Uterus (tissue), 3 donors: ENCODE measurements at regions not wholly inside any gene's neighbourhood (a gene's known extent, or its start where the extent isn't known, plus 50 kb on each side); places are given as distances from the start of the nearest gene placed in this dataset.

Experiments used
- DNase-seq, 2 donors: peaks; one replicate each; pipeline ENCODE4 v3.0.0-alpha.2; 2019 to 2020
- H3K27ac ChIP-seq, 2 donors: fragments of 200-600 bp; sonication (generic); 1 replicate in 1 of 2; 2 replicates in 1 of 2; pipeline ENCODE4 v1.5.1; 2016 to 2018
- H3K27me3 ChIP-seq, 2 donors: fragments of 200-600 bp; sonication (generic); one replicate each; pipeline ENCODE4 v1.5.1; 2018 to 2019; ENCODE audit warnings: control low read depth in 1 of 2
- H3K36me3 ChIP-seq, 2 donors: fragments of 200-600 bp; sonication (generic); one replicate each; pipeline ENCODE4 v1.5.1; 2019; ENCODE audit warnings: control low read depth in 1 of 2
- H3K4me1 ChIP-seq, 2 donors: fragments of 200-600 bp; sonication (generic); one replicate each; pipeline ENCODE4 v1.5.1; 2018 to 2019; ENCODE audit warnings: control low read depth in 1 of 2
- H3K4me3 ChIP-seq, 2 donors: fragments of 200-600 bp; sonication (generic); 1 replicate in 1 of 2; 2 replicates in 1 of 2; pipeline ENCODE4 v1.5.1; 2018 to 2019; ENCODE audit warnings: mild to moderate bottlenecking in 1 of 2
- H3K9me3 ChIP-seq, 2 donors: fragments of 200-600 bp; sonication (generic); one replicate each; pipeline ENCODE4 v1.5.1; 2019; ENCODE audit warnings: control low read depth in 1 of 2
- CTCF ChIP-seq, 4 experiments: fragments of 200-600 bp in 2 of 4; fragments of 450-650 bp in 2 of 4; sonication (generic) in 2 of 4; IDR thresholded peaks; one replicate each; pipeline ENCODE4 v1.5.1; 2016 to 2019; ENCODE audit warnings: antibody characterized with exemption in 4 of 4, mild to moderate bottlenecking in 2 of 4, moderate library complexity in 1 of 4
- POLR2A ChIP-seq, 2 donors: fragments of 450-650 bp; IDR thresholded peaks; one replicate each; pipeline ENCODE4 v1.6.1; 2016; ENCODE audit warnings: antibody characterized with exemption in 2 of 2, mild to moderate bottlenecking in 1 of 2, moderate library complexity in 1 of 2
- intact Hi-C: fragments of 100-400 bp; cut with DNase I; formaldehyde crosslinking; loops from one replicate; pipeline ENCODE4 v1.15.1; 2023; ENCODE audit warnings: low total_unique reads
- donor health status: DM: yes; HTN: yes; CAD: no.

- H3K9me3 ChIP-seq, result no peaks in the 10 kb centered on the region
- intact Hi-C loops, result no loop called here
- H3K27ac ChIP-seq, result no peak overlapping the region
- H3K4me3 ChIP-seq, result no peak overlapping the region
- no peak for DNase-seq
- H3K4me1 ChIP-seq, result no peaks in the 10 kb centered on the region
- H3K36me3 ChIP-seq, result no peaks in the 10 kb centered on the region
- H3K27me3 ChIP-seq, result no peaks in the 10 kb centered on the region
- TF ChIP-seq POLR2A (IDR thresholded peaks at IDR 0.05) (no peak), CTCF (IDR thresholded peaks at IDR 0.05) (no peak)
Measured at GRCh38 chr3:67077656-67078055, 79.5 kb downstream of the KBTBD8 start.

GRCh38 chr3:67082533-67083024 lies 84.5 kb downstream of the KBTBD8 start:
- Histone ChIP-seq H3K36me3 (no peaks in the 10 kb centered on the region), H3K27me3 (no peaks in the 10 kb centered on the region), H3K27ac (no peak overlapping the region), H3K4me1 (no peaks in the 10 kb centered on the region), H3K4me3 (no peak overlapping the region), H3K9me3 (no peaks in the 10 kb centered on the region)
- intact Hi-C loops, result no loop called here
- DNase-seq, result no peak
- TF ChIP-seq POLR2A (IDR thresholded peaks at IDR 0.05), result no peak
- no peak for TF ChIP-seq CTCF (IDR thresholded peaks at IDR 0.05)

GRCh38 chr3:67083277-67083676 lies 85.2 kb downstream of the KBTBD8 start:
- H3K4me3 ChIP-seq, result no peak overlapping the region
- H3K27me3 ChIP-seq, result no peaks in the 10 kb centered on the region
- no peaks in the 10 kb centered on the region for H3K9me3 ChIP-seq
- H3K36me3 ChIP-seq, result no peaks in the 10 kb centered on the region
- no peak for DNase-seq
- TF ChIP-seq CTCF (IDR thresholded peaks at IDR 0.05) (no peak), POLR2A (IDR thresholded peaks at IDR 0.05) (no peak)
- no peak overlapping the region for H3K27ac ChIP-seq
- intact Hi-C loops, result no loop called here
- no peaks in the 10 kb centered on the region for H3K4me1 ChIP-seq

GRCh38 chr3:67087788-67088187 lies 89.7 kb downstream of the KBTBD8 start:
- no peak for DNase-seq
- Histone ChIP-seq H3K9me3 (no peaks in the 10 kb centered on the region), H3K27ac (no peak overlapping the region), H3K36me3 (no peaks in the 10 kb centered on the region), H3K4me3 (no peak overlapping the region), H3K4me1 (no peaks in the 10 kb centered on the region), H3K27me3 (no peaks in the 10 kb centered on the region)
- intact Hi-C loops, result no loop called here
- TF ChIP-seq POLR2A (IDR thresholded peaks at IDR 0.05) (no peak), CTCF (IDR thresholded peaks at IDR 0.05) (no peak)

DNA sequence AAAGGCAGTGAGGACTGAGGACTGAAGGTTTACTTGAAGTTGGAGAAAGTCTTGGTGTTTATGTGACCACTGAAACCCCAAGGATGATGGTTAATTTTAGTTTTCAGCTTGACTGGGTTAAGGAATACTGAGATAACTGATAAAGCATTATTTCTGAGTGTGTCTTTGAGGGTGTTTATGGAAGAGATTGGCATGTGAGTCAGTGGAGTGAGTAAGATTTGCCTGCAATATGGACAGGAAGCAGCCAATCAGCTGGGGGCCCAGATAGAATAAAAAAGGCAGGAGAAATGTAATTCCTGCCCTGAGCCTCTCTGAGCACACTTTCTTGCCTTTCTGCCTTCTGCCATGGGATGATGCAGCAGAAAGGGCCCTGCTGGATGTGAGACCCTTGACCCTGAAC lies 92.4 kb downstream of the KBTBD8 start:
- DNase-seq, result no peak
- intact Hi-C loops, result no loop called here
- TF ChIP-seq POLR2A (IDR thresholded peaks at IDR 0.05), result no peak
- no peak for TF ChIP-seq CTCF (IDR thresholded peaks at IDR 0.05)
- Histone ChIP-seq H3K27me3 (no peaks in the 10 kb centered on the region), H3K36me3 (no peaks in the 10 kb centered on the region), H3K27ac (no peak overlapping the region), H3K4me3 (no peak overlapping the region), H3K9me3 (no peaks in the 10 kb centered on the region), H3K4me1 (no peaks in the 10 kb centered on the region)
